ENCODE measurements at regions not wholly inside any gene's neighbourhood (a gene's known extent, or its start where the extent isn't known, plus 50 kb on each side); places are given as distances from the start of the nearest gene placed in this dataset.
"Not testable (repeated sequence)": the region's sequence is repeated elsewhere in the genome, so short reads cannot be mapped to it uniquely, and the experiment has no call there.

- DNase-seq, result no peak
Measured at GRCh38 chr9:80509358-80509757, 937.6 kb downstream of the TLE4 start.

- no peak for DNase-seq
Measured at GRCh38 chr9:80507611-80508010, 935.8 kb downstream of the TLE4 start.

GRCh38 chr9:80504601-80505230 lies 933.0 kb downstream of the TLE4 start:
- no peak for DNase-seq

GRCh38 chr9:80503671-80504281 lies 932.0 kb downstream of the TLE4 start:
- DNase-seq, result peak; percentile 8

- DNase-seq, result no peak
Measured at GRCh38 chr9:80502306-80502705, 930.5 kb downstream of the TLE4 start.

- no peak for DNase-seq
Measured at GRCh38 chr9:80501635-80502034, 929.9 kb downstream of the TLE4 start.

GRCh38 chr9:80500300-80500699 lies 928.5 kb downstream of the TLE4 start:
- DNase-seq, result no peak

- DNase-seq, result no peak
Measured at GRCh38 chr9:80498001-80498555, 926.3 kb downstream of the TLE4 start.

GRCh38 chr9:80496901-80497556 lies 925.3 kb downstream of the TLE4 start:
- DNase-seq, result no peak

- DNase-seq, result no peak
Measured at GRCh38 chr9:80493258-80493657, 921.5 kb downstream of the TLE4 start.

GRCh38 chr9:80492221-80492620 lies 920.5 kb downstream of the TLE4 start:
- DNase-seq, result no peak

- no peak for DNase-seq
Measured at GRCh38 chr9:80491086-80491696, 919.4 kb downstream of the TLE4 start.

GRCh38 chr9:80489329-80489728 lies 917.6 kb downstream of the TLE4 start:
- no peak for DNase-seq

GRCh38 chr9:80485420-80486250 lies 913.9 kb downstream of the TLE4 start:
- DNase-seq, result no peak

- DNase-seq, result not testable (repeated sequence)
Measured at GRCh38 chr9:80482251-80482650, 910.5 kb downstream of the TLE4 start.

GRCh38 chr9:80467632-80468031 lies 895.9 kb downstream of the TLE4 start:
- no peak for DNase-seq

- DNase-seq, result no peak
Measured at GRCh38 chr9:80465556-80465955, 893.8 kb downstream of the TLE4 start.

- no peak for DNase-seq
Measured at GRCh38 chr9:80449513-80449912, 877.7 kb downstream of the TLE4 start.

- DNase-seq, result no peak
Measured at GRCh38 chr9:80448996-80449395, 877.2 kb downstream of the TLE4 start.

GRCh38 chr9:80447876-80448275 lies 876.1 kb downstream of the TLE4 start:
- DNase-seq, result no peak

GRCh38 chr9:80440724-80441123 lies 869.0 kb downstream of the TLE4 start:
- no peak for DNase-seq

GRCh38 chr9:80437825-80438224 lies 866.1 kb downstream of the TLE4 start:
- no peak for DNase-seq
